ENCODE measurements at regions not wholly inside any gene's neighbourhood (a gene's known extent, or its start where the extent isn't known, plus 50 kb on each side); places are given as distances from the start of the nearest gene placed in this dataset.

- Histone ChIP-seq H3K79me2 (ENCODE audit: insufficient read depth, low read length) (no peaks in the 10 kb centered on the region), H2AFZ (ENCODE audit: low read depth, low read length, severe bottlenecking) (no peak overlapping the region), H3K36me3 (ENCODE audit: low read length) (no peaks in the 10 kb centered on the region), H3K9me3 (ENCODE audit: insufficient read depth, low read length) (no peaks in the 10 kb centered on the region), H4K20me1 (ENCODE audit: low read depth, low read length) (no peaks in the 10 kb centered on the region), H3K27me3 (ENCODE audit: low read length) (no peaks in the 10 kb centered on the region), H3K27ac (ENCODE audit: low read depth, low read length) (no peak overlapping the region), H3K9ac (ENCODE audit: low read length) (no peak overlapping the region), H3F3A (ENCODE audit: insufficient read depth) (no peaks in the 10 kb centered on the region), H3K4me3 (ENCODE audit: insufficient read depth, low read length, poor library complexity, severe bottlenecking) (no peak overlapping the region), H3K4me2 (ENCODE audit: low read depth, low read length, poor library complexity, severe bottlenecking) (no peak overlapping the region), H3K9me2 (replicated peaks; ENCODE audit: insufficient read depth, low read length) (no peaks in the 10 kb centered on the region)
- no peak for TF ChIP-seq CTCF (IDR thresholded peaks at IDR 0.05; ENCODE audit: insufficient read depth, low read length, poor library complexity, severe bottlenecking)
- TF ChIP-seq EZH2phosphoT487 (conservative IDR thresholded peaks at IDR 0.05; ENCODE audit: low read length), result no peak
Observed at GRCh38 chr7:91537260-91538152, 273.3 kb downstream of the FZD1 start.

- no peak overlapping the region for H3K4me3 ChIP-seq (ENCODE audit: insufficient read depth, low read length, poor library complexity, severe bottlenecking)
- no peak overlapping the region for H2AFZ ChIP-seq (ENCODE audit: low read depth, low read length, severe bottlenecking)
- no peaks in the 10 kb centered on the region for H3K27me3 ChIP-seq (ENCODE audit: low read length)
- H3K27ac ChIP-seq (ENCODE audit: low read depth, low read length), result no peak overlapping the region
- H3K9me3 ChIP-seq (ENCODE audit: insufficient read depth, low read length), result no peaks in the 10 kb centered on the region
- H3K36me3 ChIP-seq (ENCODE audit: low read length), result no peaks in the 10 kb centered on the region
- H3F3A ChIP-seq (ENCODE audit: insufficient read depth), result no peaks in the 10 kb centered on the region
- TF ChIP-seq EZH2phosphoT487 (conservative IDR thresholded peaks at IDR 0.05; ENCODE audit: low read length), result no peak
- no peak for TF ChIP-seq CTCF (IDR thresholded peaks at IDR 0.05; ENCODE audit: insufficient read depth, low read length, poor library complexity, severe bottlenecking)
- H3K79me2 ChIP-seq (ENCODE audit: insufficient read depth, low read length), result no peaks in the 10 kb centered on the region
- no peaks in the 10 kb centered on the region for H3K9me2 ChIP-seq (replicated peaks; ENCODE audit: insufficient read depth, low read length)
- no peaks in the 10 kb centered on the region for H4K20me1 ChIP-seq (ENCODE audit: low read depth, low read length)
- no peak overlapping the region for H3K9ac ChIP-seq (ENCODE audit: low read length)
- H3K4me2 ChIP-seq (ENCODE audit: low read depth, low read length, poor library complexity, severe bottlenecking), result no peak overlapping the region
Observed at GRCh38 chr7:91541641-91542040, 277.4 kb downstream of the FZD1 start.

- no peak overlapping the region for H2AFZ ChIP-seq (ENCODE audit: low read depth, low read length, severe bottlenecking)
- no peak overlapping the region for H3K4me2 ChIP-seq (ENCODE audit: low read depth, low read length, poor library complexity, severe bottlenecking)
Observed at GRCh38 chr7:91543646-91544045, 279.4 kb downstream of the FZD1 start.

More at GRCh38 chr7:91543646-91544045, 279.4 kb downstream of the FZD1 start:
- Histone ChIP-seq H3K36me3 (ENCODE audit: low read length) (no peaks in the 10 kb centered on the region), H3K9me3 (ENCODE audit: insufficient read depth, low read length) (no peaks in the 10 kb centered on the region), H3F3A (ENCODE audit: insufficient read depth) (no peaks in the 10 kb centered on the region), H3K4me3 (ENCODE audit: insufficient read depth, low read length, poor library complexity, severe bottlenecking) (no peak overlapping the region), H3K27ac (ENCODE audit: low read depth, low read length) (no peak overlapping the region), H3K79me2 (ENCODE audit: insufficient read depth, low read length) (no peaks in the 10 kb centered on the region), H3K27me3 (ENCODE audit: low read length) (no peaks in the 10 kb centered on the region), H3K9ac (ENCODE audit: low read length) (no peak overlapping the region), H3K9me2 (replicated peaks; ENCODE audit: insufficient read depth, low read length) (no peaks in the 10 kb centered on the region), H4K20me1 (ENCODE audit: low read depth, low read length) (no peaks in the 10 kb centered on the region)
- TF ChIP-seq CTCF (IDR thresholded peaks at IDR 0.05; ENCODE audit: insufficient read depth, low read length, poor library complexity, severe bottlenecking), result no peak
- no peak for TF ChIP-seq EZH2phosphoT487 (conservative IDR thresholded peaks at IDR 0.05; ENCODE audit: low read length)

Measured in SU-DHL-6 (cell line).